WERI-Rb-1 (cell line): ENCODE measurements at regions not wholly inside any gene's neighbourhood (a gene's known extent, or its start where the extent isn't known, plus 50 kb on each side); places are given as distances from the start of the nearest gene placed in this dataset.

Experiments
- DNase-seq: peaks from one replicate; pipeline ENCODE4 v3.0.0-alpha.2; 2020
- H3K27ac ChIP-seq: fragments of 250-450 bp; sonication (Bioruptor Pico); 2 replicates; pipeline ENCODE4 v1.5.1; 2020; ENCODE audit warnings: mild to moderate bottlenecking, moderate library complexity
- H3K27me3 ChIP-seq: fragments of 250-450 bp; sonication (Bioruptor Pico); 2 replicates; pipeline ENCODE4 v1.5.1; 2021; ENCODE audit warnings: mild to moderate bottlenecking, low read depth, moderate library complexity; ENCODE audit not compliant: insufficient read depth, severe bottlenecking
- H3K36me3 ChIP-seq: fragments of 250-450 bp; sonication (Bioruptor Pico); 2 replicates; pipeline ENCODE4 v1.5.1; 2020; ENCODE audit warnings: mild to moderate bottlenecking, moderate library complexity
- H3K4me3 ChIP-seq: 2 replicates; pipeline ENCODE4 v1.5.1; 2011; ENCODE audit warnings: low read depth, mild to moderate bottlenecking, control low read depth, low read length
- H3K9me3 ChIP-seq: fragments of 250-450 bp; sonication (Bioruptor Pico); 2 replicates; pipeline ENCODE4 v1.5.1; 2021; ENCODE audit warnings: mild to moderate bottlenecking, moderate library complexity; ENCODE audit not compliant: severe bottlenecking
- TF ChIP-seq, protein P1 (sequence below): IDR thresholded peaks from 2 replicates; pipeline ENCODE4 v1.5.1; 2011; ENCODE audit warnings: low read depth, mild to moderate bottlenecking, control low read depth, inconsistent platforms, low read length

DNA sequence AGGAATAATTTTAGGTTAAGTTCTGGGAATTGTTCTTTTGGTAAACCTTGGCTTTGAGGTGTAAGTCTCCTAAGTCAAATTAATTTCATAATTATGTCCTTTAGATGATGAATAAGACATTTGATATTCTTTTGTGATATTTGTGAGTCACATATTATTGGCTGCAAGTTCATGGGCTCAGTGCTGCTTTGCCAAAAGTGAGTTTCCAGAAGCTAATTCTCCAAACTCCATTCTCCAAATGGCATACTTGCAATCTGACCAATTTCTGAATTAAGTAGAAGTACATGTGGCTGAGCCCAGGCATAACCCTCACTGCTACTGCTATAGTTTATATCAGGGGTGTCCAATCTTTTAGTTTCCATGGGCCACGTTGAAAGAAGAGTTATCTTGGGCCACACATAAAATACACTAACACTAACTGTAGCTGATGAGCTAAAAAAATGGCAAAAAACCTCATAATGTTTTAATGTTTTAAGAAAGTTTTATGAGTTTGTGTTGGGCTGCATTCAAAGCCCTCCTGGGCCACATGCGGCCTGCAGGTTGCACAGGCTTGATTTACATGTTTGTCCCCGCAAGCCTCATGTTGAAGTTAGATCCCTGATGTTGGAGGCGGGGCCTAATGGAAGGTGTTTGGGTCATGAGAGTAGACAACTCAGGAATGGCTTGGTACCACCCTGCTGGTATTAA is 196.1 kb downstream of the ZNF330 start:
- H3K27me3 ChIP-seq, result no peaks in the 10 kb centered on the region
- TF ChIP-seq, protein P1, sequence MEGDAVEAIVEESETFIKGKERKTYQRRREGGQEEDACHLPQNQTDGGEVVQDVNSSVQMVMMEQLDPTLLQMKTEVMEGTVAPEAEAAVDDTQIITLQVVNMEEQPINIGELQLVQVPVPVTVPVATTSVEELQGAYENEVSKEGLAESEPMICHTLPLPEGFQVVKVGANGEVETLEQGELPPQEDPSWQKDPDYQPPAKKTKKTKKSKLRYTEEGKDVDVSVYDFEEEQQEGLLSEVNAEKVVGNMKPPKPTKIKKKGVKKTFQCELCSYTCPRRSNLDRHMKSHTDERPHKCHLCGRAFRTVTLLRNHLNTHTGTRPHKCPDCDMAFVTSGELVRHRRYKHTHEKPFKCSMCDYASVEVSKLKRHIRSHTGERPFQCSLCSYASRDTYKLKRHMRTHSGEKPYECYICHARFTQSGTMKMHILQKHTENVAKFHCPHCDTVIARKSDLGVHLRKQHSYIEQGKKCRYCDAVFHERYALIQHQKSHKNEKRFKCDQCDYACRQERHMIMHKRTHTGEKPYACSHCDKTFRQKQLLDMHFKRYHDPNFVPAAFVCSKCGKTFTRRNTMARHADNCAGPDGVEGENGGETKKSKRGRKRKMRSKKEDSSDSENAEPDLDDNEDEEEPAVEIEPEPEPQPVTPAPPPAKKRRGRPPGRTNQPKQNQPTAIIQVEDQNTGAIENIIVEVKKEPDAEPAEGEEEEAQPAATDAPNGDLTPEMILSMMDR, result no peak
- no peak for DNase-seq

DNA sequence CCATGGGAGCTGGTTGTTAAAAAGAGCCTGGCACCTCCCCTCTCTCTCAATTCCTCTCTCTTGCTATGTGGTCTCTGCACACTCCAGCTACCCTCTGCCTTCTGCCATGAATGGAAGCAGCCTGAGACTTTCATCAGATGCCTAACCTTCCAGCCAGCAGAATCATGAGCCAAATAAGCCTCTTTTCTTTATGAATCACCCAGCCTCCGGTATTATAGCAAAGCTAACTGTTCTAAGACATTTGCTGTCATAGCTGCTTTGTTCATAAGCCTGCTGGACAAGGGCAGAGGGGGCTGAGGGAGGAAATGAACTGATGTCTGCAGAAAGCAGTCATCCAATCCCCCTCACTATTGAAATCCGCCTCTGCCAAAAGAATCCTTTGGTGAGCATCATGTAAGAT is 196.7 kb downstream of the ZNF330 start:
- DNase-seq, result no peak
- no peaks in the 10 kb centered on the region for H3K36me3 ChIP-seq
- no peak overlapping the region for H3K4me3 ChIP-seq
- H3K27me3 ChIP-seq, result no peaks in the 10 kb centered on the region
- peaks cover 3% of the 10 kb centered on the region for H3K9me3 ChIP-seq
- TF ChIP-seq, protein P1, result no peak
- no peak overlapping the region for H3K27ac ChIP-seq

More for the DNA sequence above, 196.1 kb downstream of the ZNF330 start:
- no peak overlapping the region for H3K4me3 ChIP-seq
- no peaks in the 10 kb centered on the region for H3K9me3 ChIP-seq
- no peaks in the 10 kb centered on the region for H3K36me3 ChIP-seq
- no peak overlapping the region for H3K27ac ChIP-seq

DNA sequence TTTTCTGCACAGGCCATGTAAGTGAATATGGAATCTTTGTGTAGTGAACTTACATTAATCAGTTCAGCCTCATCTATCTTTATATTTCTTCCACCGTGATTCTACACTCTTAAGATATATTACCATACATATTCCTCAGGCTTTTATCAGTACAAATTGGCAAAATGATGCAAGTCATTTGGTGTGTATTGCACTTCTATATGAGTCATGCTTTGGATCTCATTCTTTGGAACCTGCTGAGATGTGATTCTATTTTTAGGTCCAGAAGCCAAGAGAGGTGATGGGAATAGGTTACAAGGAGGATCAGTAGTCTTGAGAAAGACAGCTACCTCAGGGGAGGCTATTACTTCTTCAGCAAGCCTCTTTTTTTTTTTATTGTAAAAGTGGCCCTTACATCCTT is 204.4 kb downstream of the ZNF330 start:
- no peak for DNase-seq
- Histone ChIP-seq H3K36me3 (no peaks in the 10 kb centered on the region), H3K9me3 (peaks cover 3% of the 10 kb centered on the region), H3K27ac (no peak overlapping the region), H3K27me3 (no peaks in the 10 kb centered on the region), H3K4me3 (no peak overlapping the region)
- TF ChIP-seq, protein P1, result no peak

DNA sequence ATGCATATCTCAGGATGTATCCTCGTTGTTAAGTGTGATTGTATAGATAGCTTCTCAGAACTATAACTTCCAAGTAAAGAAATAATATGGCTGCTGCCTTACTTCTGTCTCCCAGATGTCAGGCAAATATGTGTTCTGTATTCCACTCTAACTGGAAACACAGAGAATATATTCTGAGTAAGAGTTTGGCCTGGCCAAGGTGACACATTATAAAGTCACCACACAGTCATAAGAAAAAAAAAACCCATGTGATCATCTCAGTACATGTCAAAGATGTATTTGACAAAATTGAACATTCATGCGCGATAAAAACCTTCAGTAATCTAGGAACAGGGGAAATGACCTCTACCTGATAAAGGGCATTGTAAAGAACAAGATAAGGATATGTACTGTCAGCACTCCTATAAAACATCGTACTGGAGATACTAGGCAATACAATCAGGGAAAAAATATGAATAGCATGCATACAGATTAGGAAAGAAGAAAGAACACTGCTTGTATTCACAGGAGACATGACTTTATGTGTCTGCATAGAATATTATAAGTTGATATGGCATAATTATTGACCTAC is 207.1 kb downstream of the ZNF330 start:
- H3K36me3 ChIP-seq, result no peaks in the 10 kb centered on the region
- H3K27me3 ChIP-seq, result no peaks in the 10 kb centered on the region
- no peak overlapping the region for H3K4me3 ChIP-seq
- H3K9me3 ChIP-seq, result no peaks in the 10 kb centered on the region
- no peak overlapping the region for H3K27ac ChIP-seq
- no peak for DNase-seq
- TF ChIP-seq, protein P1, result no peak

DNA sequence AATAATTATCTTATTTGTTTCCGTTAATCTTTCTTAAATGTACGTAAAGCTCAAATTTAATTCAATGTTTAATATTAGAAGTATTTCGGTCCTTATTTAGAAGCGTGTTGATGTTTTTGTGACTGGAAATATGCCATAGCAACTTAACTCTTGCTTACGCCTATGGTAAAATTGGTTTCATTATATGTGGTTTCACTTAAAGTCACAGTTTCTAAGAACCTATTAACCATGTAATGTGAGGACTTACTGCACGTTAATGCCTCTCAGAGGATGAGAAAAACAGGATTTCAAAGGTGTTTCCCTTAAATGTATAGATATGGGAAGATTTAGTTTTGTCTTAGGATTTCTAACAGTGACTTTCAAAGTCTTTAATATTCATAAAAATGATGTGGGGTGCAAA is 206.4 kb upstream of the IL15 start:
- Histone ChIP-seq H3K4me3 (no peak overlapping the region), H3K9me3 (no peaks in the 10 kb centered on the region), H3K27me3 (no peaks in the 10 kb centered on the region), H3K36me3 (no peaks in the 10 kb centered on the region), H3K27ac (no peak overlapping the region)
- TF ChIP-seq, protein P1, result no peak
- no peak for DNase-seq

DNA sequence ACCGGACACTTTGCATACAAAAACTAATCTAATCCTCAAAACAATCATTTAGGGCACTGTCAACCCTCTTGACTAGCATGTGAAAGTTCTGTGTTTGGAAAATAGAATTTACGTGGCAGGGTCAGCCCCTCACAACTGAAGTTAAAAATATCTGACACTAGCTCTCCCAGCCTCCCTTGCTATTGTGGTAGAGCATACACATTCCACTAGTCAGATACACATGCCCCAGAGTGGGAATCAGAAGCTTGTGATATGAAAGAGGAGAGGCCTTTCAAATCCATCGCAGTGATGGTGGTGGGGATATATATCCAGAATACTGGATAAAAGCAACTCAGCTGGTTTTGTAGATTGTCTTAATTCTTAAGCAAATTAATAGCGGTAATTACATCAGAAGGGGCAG is 205.7 kb upstream of the IL15 start:
- Histone ChIP-seq H3K27ac (no peak overlapping the region), H3K27me3 (no peaks in the 10 kb centered on the region), H3K36me3 (no peaks in the 10 kb centered on the region), H3K4me3 (no peak overlapping the region), H3K9me3 (no peaks in the 10 kb centered on the region)
- TF ChIP-seq, protein P1, result no peak
- DNase-seq, result no peak
